Activated CD4-positive, alpha-beta T cell treated with anti-CD3 and anti-CD28 coated beads, Interleukin-2, amount 10 ng/mL, durations not matched to agents 7 days and 5 days (primary cell): ENCODE measurements at regions not wholly inside any gene's neighbourhood (a gene's known extent, or its start where the extent isn't known, plus 50 kb on each side); places are given as distances from the start of the nearest gene placed in this dataset.
"Not testable (repeated sequence)": the region's sequence is repeated elsewhere in the genome, so short reads cannot be mapped to it uniquely, and the experiment has no call there.

Source experiments
- CTCF ChIA-PET: fragments of 350-600 bp; sonication (Branson Sonifier 250); formaldehyde crosslinking; loops from one replicate; lab custom pipeline; 2021; ENCODE audit warnings: antibody characterized with exemption; lab: Charles Lee
- POLR2A ChIA-PET: fragments of 350-600 bp; sonication (Branson Sonifier 250); formaldehyde crosslinking; loops from one replicate; lab custom pipeline; 2021; ENCODE audit warnings: antibody characterized with exemption; lab: Charles Lee
- DNase-seq: peaks from one replicate; pipeline ENCODE4 v3.0.0-alpha.2; 2020
- H3K27ac Mint-ChIP-seq: one replicate; pipeline ENCODE4 v1.8.0; 2021; ENCODE audit warnings: mild to moderate bottlenecking, moderate library complexity, mixed read lengths
- H3K27me3 Mint-ChIP-seq: one replicate; pipeline ENCODE4 v1.8.0; 2021; ENCODE audit warnings: mixed read lengths
- H3K36me3 Mint-ChIP-seq: one replicate; pipeline ENCODE4 v1.8.0; 2021; ENCODE audit warnings: low read depth, mixed read lengths
- H3K4me1 Mint-ChIP-seq: one replicate; pipeline ENCODE4 v1.8.0; 2021; ENCODE audit warnings: mixed read lengths
- H3K4me3 Mint-ChIP-seq: one replicate; pipeline ENCODE4 v1.8.0; 2021; ENCODE audit warnings: mild to moderate bottlenecking, moderate library complexity, mixed read lengths
- H3K9me3 Mint-ChIP-seq: one replicate; pipeline ENCODE4 v1.8.0; 2021; ENCODE audit warnings: mixed read lengths

- peaks cover 7% of the 10 kb centered on the region for H3K9me3 Mint-ChIP-seq
- no peak overlapping the region for H3K27ac Mint-ChIP-seq
- ChIA-PET CTCF (no interaction called here), POLR2A (no interaction called here)
- H3K4me1 Mint-ChIP-seq = no peaks in the 10 kb centered on the region
- no peak for DNase-seq
- H3K36me3 Mint-ChIP-seq = no peaks in the 10 kb centered on the region
- H3K27me3 Mint-ChIP-seq = no peaks in the 10 kb centered on the region
- H3K4me3 Mint-ChIP-seq = no peak overlapping the region
Observed at GRCh38 chr16:6701096-6701495, 631.5 kb upstream of the RBFOX1 start.

GRCh38 chr16:6698548-6698947, 634.1 kb upstream of the RBFOX1 start:
- Mint-ChIP-seq H3K9me3 (peaks cover 7% of the 10 kb centered on the region), H3K27ac (no peak overlapping the region), H3K4me3 (no peak overlapping the region), H3K4me1 (no peaks in the 10 kb centered on the region), H3K27me3 (no peaks in the 10 kb centered on the region), H3K36me3 (no peaks in the 10 kb centered on the region)
- POLR2A ChIA-PET = no interaction called here
- CTCF ChIA-PET = no interaction called here
- DNase-seq = no peak

GRCh38 chr16:6695666-6696065, 637.0 kb upstream of the RBFOX1 start:
- no peaks in the 10 kb centered on the region for H3K27me3 Mint-ChIP-seq
- H3K27ac Mint-ChIP-seq = no peak overlapping the region
- H3K4me3 Mint-ChIP-seq = no peak overlapping the region
- no peaks in the 10 kb centered on the region for H3K4me1 Mint-ChIP-seq
- no peak for DNase-seq
- H3K36me3 Mint-ChIP-seq = no peaks in the 10 kb centered on the region
- H3K9me3 Mint-ChIP-seq = peaks cover 7% of the 10 kb centered on the region
- CTCF ChIA-PET = no interaction called here
- POLR2A ChIA-PET = no interaction called here

DNA sequence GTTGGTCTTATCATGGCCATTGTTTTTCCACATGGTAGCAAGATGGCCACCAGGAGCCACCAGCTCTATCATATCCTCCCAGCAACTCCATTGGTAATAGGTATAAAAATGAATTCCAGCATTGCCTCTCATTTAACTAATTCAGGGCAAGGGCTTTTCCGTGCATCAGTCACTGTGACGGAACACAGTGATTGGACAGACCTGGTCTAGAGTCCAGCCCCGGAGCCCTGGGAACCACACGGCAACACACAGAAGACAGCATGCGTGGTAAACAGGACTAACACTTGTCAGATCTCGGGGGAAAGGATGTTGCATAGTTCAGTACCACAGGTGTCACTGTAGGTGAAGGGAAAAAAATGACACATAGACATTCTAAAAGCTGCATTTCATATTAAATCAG, 638.0 kb upstream of the RBFOX1 start:
- ChIA-PET CTCF (no interaction called here), POLR2A (no interaction called here)
- Mint-ChIP-seq H3K4me3 (no peak overlapping the region), H3K9me3 (peaks cover 3% of the 10 kb centered on the region), H3K4me1 (no peaks in the 10 kb centered on the region), H3K27me3 (no peaks in the 10 kb centered on the region), H3K27ac (no peak overlapping the region), H3K36me3 (no peaks in the 10 kb centered on the region)
- DNase-seq = no peak

- H3K36me3 Mint-ChIP-seq, H3K4me1 Mint-ChIP-seq, H3K9me3 Mint-ChIP-seq, H3K27ac Mint-ChIP-seq, H3K4me3 Mint-ChIP-seq, POLR2A ChIA-PET, CTCF ChIA-PET, DNase-seq, H3K27me3 Mint-ChIP-seq: not testable (repeated sequence)
Observed at GRCh38 chr16:6693418-6693817, 639.2 kb upstream of the RBFOX1 start.

- Mint-ChIP-seq H3K4me3 (no peak overlapping the region), H3K36me3 (no peaks in the 10 kb centered on the region), H3K27ac (no peak overlapping the region), H3K9me3 (peaks cover 2% of the 10 kb centered on the region), H3K27me3 (no peaks in the 10 kb centered on the region), H3K4me1 (no peaks in the 10 kb centered on the region)
- DNase-seq = no peak
- ChIA-PET CTCF (no interaction called here), POLR2A (no interaction called here)
Observed at GRCh38 chr16:6692874-6693273, 639.8 kb upstream of the RBFOX1 start.

GRCh38 chr16:6690741-6691140, 641.9 kb upstream of the RBFOX1 start:
- H3K27me3 Mint-ChIP-seq = no peaks in the 10 kb centered on the region
- H3K4me1 Mint-ChIP-seq = no peaks in the 10 kb centered on the region
- DNase-seq = no peak
- no peaks in the 10 kb centered on the region for H3K36me3 Mint-ChIP-seq
- ChIA-PET POLR2A (no interaction called here), CTCF (no interaction called here)
- H3K4me3 Mint-ChIP-seq = no peak overlapping the region
- H3K9me3 Mint-ChIP-seq = peaks cover 4% of the 10 kb centered on the region
- no peak overlapping the region for H3K27ac Mint-ChIP-seq

GRCh38 chr16:6689643-6690042, 643.0 kb upstream of the RBFOX1 start:
- H3K27ac Mint-ChIP-seq = no peak overlapping the region
- no peak for DNase-seq
- no peaks in the 10 kb centered on the region for H3K4me1 Mint-ChIP-seq
- no peak overlapping the region for H3K4me3 Mint-ChIP-seq
- POLR2A ChIA-PET = no interaction called here
- H3K36me3 Mint-ChIP-seq = no peaks in the 10 kb centered on the region
- no peaks in the 10 kb centered on the region for H3K27me3 Mint-ChIP-seq
- peaks cover 4% of the 10 kb centered on the region for H3K9me3 Mint-ChIP-seq
- CTCF ChIA-PET = no interaction called here

- Mint-ChIP-seq H3K4me3 (no peak overlapping the region), H3K9me3 (peaks cover 4% of the 10 kb centered on the region), H3K27ac (no peak overlapping the region), H3K4me1 (no peaks in the 10 kb centered on the region), H3K36me3 (no peaks in the 10 kb centered on the region), H3K27me3 (no peaks in the 10 kb centered on the region)
- no peak for DNase-seq
- CTCF ChIA-PET = no interaction called here
- POLR2A ChIA-PET = no interaction called here
Observed at GRCh38 chr16:6687593-6687992, 645.1 kb upstream of the RBFOX1 start.

DNA sequence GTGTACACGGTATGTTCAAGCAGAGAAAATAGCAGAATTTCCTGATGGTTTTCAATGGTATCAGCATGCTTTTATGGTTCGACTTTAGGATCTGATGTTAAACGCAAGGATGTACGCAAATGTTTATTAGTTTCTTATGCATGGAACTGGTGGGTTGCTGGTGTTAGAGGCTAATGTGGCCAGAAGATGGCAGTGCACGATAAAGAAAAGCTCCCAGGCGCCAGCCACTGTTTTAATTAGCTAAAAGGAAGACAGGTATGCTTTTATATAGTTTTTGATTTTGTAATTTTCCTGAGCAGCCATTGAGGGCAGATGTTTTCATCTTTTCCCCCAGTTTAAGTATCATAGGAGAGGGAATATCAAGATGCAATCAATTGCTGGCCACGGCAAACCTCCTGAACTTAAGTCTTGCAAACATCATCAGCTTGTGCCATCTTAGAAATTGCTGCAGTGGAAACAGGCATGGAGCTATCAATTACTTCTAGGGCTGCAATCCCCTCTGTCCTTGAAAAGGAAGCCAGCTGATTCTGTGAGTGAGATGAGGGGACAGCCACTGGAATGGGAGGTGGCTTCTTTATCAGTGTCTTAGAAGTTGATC, 648.5 kb upstream of the RBFOX1 start:
- no peaks in the 10 kb centered on the region for H3K27me3 Mint-ChIP-seq
- no peak for DNase-seq
- POLR2A ChIA-PET = interaction anchor here (0.6 kb wide), 1 partner anchor 1638 kb away, joined by 3 read pairs; no protein-coding TSS in a partner anchor
- H3K9me3 Mint-ChIP-seq = peaks cover 4% of the 10 kb centered on the region
- no peaks in the 10 kb centered on the region for H3K36me3 Mint-ChIP-seq
- no peak overlapping the region for H3K27ac Mint-ChIP-seq
- H3K4me1 Mint-ChIP-seq = no peaks in the 10 kb centered on the region
- CTCF ChIA-PET = interaction anchor here (0.6 kb wide), 1 partner anchor 112 kb away, joined by 3 read pairs; no protein-coding TSS in a partner anchor
- no peak overlapping the region for H3K4me3 Mint-ChIP-seq

DNA sequence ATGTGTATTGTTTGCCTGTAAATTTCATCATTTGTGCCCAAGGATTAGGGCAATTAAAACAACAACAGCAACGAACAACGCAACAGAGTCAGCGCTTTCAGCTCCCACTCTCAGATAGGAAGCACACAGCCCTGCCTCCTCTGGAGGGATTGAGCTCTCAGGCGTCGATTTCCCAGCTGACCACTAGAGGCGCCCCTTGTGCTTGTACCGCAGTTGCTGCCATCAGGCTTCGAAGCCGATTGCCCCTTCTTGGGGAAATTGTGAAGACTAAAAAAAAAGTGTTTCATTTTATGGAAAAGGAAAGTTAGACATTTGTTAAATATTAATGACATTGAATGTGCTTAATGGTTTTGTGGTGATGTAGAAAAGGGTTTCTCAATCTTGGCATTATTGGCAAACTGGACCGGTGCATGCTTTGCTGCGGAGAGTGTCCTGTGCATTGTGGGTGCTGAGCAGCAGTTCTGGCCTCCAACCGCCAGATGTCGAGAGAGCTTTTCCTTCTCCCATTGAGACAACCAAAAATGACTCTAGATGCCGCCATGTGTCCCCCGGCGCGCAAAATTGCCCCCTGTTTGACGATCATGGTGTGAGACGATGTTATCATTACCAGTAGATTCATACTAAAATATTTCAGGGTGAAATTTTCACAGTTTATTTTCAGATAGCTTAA, 650.4 kb upstream of the RBFOX1 start:
- Mint-ChIP-seq H3K9me3 (no peaks in the 10 kb centered on the region), H3K4me3 (no peak overlapping the region), H3K36me3 (no peaks in the 10 kb centered on the region), H3K27ac (no peak overlapping the region), H3K27me3 (no peaks in the 10 kb centered on the region), H3K4me1 (no peaks in the 10 kb centered on the region)
- ChIA-PET POLR2A (no interaction called here), CTCF (no interaction called here)
- DNase-seq = peak; percentile 12

DNA sequence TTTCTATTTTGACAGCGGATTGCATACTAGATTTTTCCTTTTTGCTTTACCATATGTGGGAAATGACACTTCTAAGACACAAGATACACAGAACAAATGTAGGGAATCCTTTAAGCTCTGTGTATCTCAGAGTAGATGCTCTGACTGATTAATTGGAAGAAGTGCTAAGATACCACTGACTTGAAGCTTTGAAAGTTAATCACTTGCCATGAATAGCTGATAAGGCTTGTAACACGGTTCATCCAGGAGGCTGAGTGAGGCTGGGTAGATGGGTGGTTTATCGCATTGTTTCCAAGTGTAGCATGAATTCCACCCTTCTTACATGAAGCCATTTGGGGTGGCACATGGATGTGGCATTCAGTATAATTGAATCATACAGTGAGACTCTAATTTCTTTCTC, 654.1 kb upstream of the RBFOX1 start:
- Mint-ChIP-seq H3K4me1 (no peaks in the 10 kb centered on the region), H3K27ac (no peak overlapping the region), H3K27me3 (no peaks in the 10 kb centered on the region), H3K4me3 (no peak overlapping the region), H3K36me3 (no peaks in the 10 kb centered on the region), H3K9me3 (peaks cover 11% of the 10 kb centered on the region)
- ChIA-PET CTCF (no interaction called here), POLR2A (no interaction called here)
- DNase-seq = no peak

DNA sequence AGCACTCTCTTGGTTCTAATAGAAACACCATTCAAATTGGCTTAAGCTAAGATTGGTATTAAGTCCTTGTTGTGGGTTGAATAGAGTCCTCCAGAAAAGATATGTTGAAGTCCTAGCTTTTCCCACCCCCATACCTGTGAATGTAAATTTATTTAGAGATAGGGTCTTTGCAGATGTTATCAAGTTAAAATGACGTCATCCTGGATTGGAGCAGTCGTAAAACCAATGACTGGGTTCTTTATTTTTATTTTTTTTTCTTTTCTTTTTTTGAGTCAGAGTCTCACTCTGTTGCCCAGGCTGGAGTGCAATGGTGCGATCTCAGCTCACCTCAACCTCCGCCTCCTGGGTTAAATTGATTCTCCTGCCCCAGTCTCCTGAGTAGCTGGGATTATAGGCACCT, 658.6 kb upstream of the RBFOX1 start:
- H3K4me3 Mint-ChIP-seq = no peak overlapping the region
- H3K4me1 Mint-ChIP-seq = no peaks in the 10 kb centered on the region
- H3K9me3 Mint-ChIP-seq = peaks cover 15% of the 10 kb centered on the region
- no peak for DNase-seq
- H3K36me3 Mint-ChIP-seq = no peaks in the 10 kb centered on the region
- H3K27me3 Mint-ChIP-seq = no peaks in the 10 kb centered on the region
- CTCF ChIA-PET = no interaction called here
- POLR2A ChIA-PET = no interaction called here
- no peak overlapping the region for H3K27ac Mint-ChIP-seq

- no peaks in the 10 kb centered on the region for H3K4me1 Mint-ChIP-seq
- CTCF ChIA-PET = no interaction called here
- H3K36me3 Mint-ChIP-seq = no peaks in the 10 kb centered on the region
- H3K27ac Mint-ChIP-seq = no peak overlapping the region
- H3K27me3 Mint-ChIP-seq = no peaks in the 10 kb centered on the region
- no peak overlapping the region for H3K4me3 Mint-ChIP-seq
- POLR2A ChIA-PET = no interaction called here
- peaks cover 15% of the 10 kb centered on the region for H3K9me3 Mint-ChIP-seq
- DNase-seq = no peak
Observed at GRCh38 chr16:6672507-6672906, 660.1 kb upstream of the RBFOX1 start.
